Femur (tissue), 1 donor: ENCODE measurements at regions not wholly inside any gene's neighbourhood (a gene's known extent, or its start where the extent isn't known, plus 50 kb on each side); places are given as distances from the start of the nearest gene placed in this dataset.

ENCODE experiments used
- DNase-seq: peaks from one replicate; pipeline ENCODE4 v3.0.0-alpha.2; 2017

GRCh38 chr11:130645164-130645842 lies 196.9 kb downstream of the ADAMTS15 start:
- DNase-seq, result no peak

- DNase-seq, result no peak
Observed at GRCh38 chr11:130645843-130646197, 197.4 kb downstream of the ADAMTS15 start.

- no peak for DNase-seq
Observed at GRCh38 chr11:130646881-130647280, 198.4 kb downstream of the ADAMTS15 start.

- DNase-seq, result no peak
Observed at GRCh38 chr11:130647371-130647770, 198.9 kb downstream of the ADAMTS15 start.

GRCh38 chr11:130649801-130650200 lies 201.4 kb downstream of the ADAMTS15 start:
- DNase-seq, result no peak

GRCh38 chr11:130650456-130651030 lies 202.1 kb downstream of the ADAMTS15 start:
- DNase-seq, result no peak

GRCh38 chr11:130651066-130651855 lies 202.8 kb downstream of the ADAMTS15 start:
- no peak for DNase-seq

GRCh38 chr11:130652671-130653335 lies 204.4 kb downstream of the ADAMTS15 start:
- peak; percentile 34 for DNase-seq

- peak; percentile 77 for DNase-seq
Observed at GRCh38 chr11:130653838-130654636, 205.6 kb downstream of the ADAMTS15 start.

GRCh38 chr11:130655300-130655699 lies 206.9 kb downstream of the ADAMTS15 start:
- DNase-seq, result no peak

GRCh38 chr11:130666781-130667251 lies 218.4 kb downstream of the ADAMTS15 start:
- no peak for DNase-seq

- no peak for DNase-seq
Observed at GRCh38 chr11:130668751-130669150, 220.3 kb downstream of the ADAMTS15 start.

GRCh38 chr11:130670200-130670599 lies 221.8 kb downstream of the ADAMTS15 start:
- no peak for DNase-seq

GRCh38 chr11:130671801-130672700 lies 223.6 kb downstream of the ADAMTS15 start:
- DNase-seq, result peak; percentile 95

- DNase-seq, result peak; percentile 30
Observed at GRCh38 chr11:130672911-130673310, 224.5 kb downstream of the ADAMTS15 start.

- no peak for DNase-seq
Observed at GRCh38 chr11:130673698-130674097, 225.3 kb downstream of the ADAMTS15 start.

GRCh38 chr11:130674686-130675308 lies 226.4 kb downstream of the ADAMTS15 start:
- DNase-seq, result no peak

GRCh38 chr11:130675371-130675821 lies 227.0 kb downstream of the ADAMTS15 start:
- DNase-seq, result peak; percentile 83

- no peak for DNase-seq
Observed at GRCh38 chr11:130675917-130676316, 227.5 kb downstream of the ADAMTS15 start.

GRCh38 chr11:130677486-130678153 lies 229.2 kb downstream of the ADAMTS15 start:
- DNase-seq, result peak; percentile 40
